ENCODE measurements at regions not wholly inside any gene's neighbourhood (a gene's known extent, or its start where the extent isn't known, plus 50 kb on each side); places are given as distances from the start of the nearest gene placed in this dataset.

- DNase-seq (ENCODE audit: low spot score in 2 of 2), result peak in 1 of 2 donors; percentile 2
- TF ChIP-seq CTCF (IDR thresholded peaks at IDR 0.05) (no peak), POLR2A (IDR thresholded peaks at IDR 0.05) (no peak)
- 93 to 95% methylated on average over 1 of the region's 1 CpG for WGBS, 2 donors
- H3K4me3 ChIP-seq (ENCODE audit: low read depth, poor library complexity, severe bottlenecking), result no peak overlapping the region
- intact Hi-C loops (cut with DNase I; ENCODE audit: low total_unique reads), result loop anchor here (10.0 kb wide), 1 partner anchor 189 kb away; no protein-coding TSS in a partner anchor
Observed at GRCh38 chr9:124135813-124136365, 121.9 kb upstream of the NEK6 start.

DNA sequence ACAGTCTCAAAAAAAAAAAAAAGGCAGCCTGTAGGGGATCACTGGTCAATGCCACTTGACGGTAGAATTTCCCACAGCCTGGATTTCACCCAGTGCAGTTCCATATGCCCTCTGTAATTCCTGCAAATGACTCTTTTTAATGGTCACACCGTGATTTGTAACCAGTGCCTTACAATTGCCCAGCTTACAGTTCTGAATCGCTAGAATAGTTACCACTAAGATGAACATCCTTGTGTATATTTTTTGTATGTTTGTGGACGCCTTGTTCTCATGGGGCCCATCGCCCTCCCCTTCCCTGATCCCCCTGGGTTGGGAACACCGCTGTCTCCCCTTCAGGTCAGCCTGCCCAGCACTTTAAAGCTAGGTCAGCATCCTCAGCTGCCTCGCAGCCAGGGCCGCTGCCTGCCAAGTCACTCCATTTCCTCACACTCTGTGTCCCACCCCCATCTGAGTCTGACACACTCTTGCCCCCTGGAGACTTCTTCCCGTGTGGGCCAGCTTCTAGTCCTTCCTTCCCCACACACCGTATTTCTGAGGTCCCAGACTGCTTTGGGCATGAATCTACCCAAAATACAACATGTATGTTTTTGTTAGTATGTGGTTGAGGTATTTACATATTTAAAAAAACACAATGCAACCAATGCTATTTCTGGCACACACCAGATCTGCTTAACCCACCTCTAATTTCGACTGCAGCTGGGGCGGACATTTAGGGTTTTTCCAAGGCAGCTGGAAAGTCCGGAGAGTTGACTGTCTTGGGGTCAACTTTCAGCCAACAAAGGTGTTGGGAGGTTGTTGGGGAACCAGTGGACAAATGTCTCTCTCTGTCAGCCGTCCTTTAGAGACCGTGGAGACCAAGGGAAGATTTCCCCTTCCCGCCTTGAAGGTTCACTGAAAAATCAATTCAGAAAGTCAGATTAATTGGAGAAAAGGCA is 120.5 kb upstream of the NEK6 start:
- no peak for TF ChIP-seq CTCF (IDR thresholded peaks at IDR 0.05)
- no peak for TF ChIP-seq POLR2A (IDR thresholded peaks at IDR 0.05)
- intact Hi-C loops (cut with DNase I; ENCODE audit: low total_unique reads), result loop anchor here (10.0 kb wide), 1 partner anchor 188 kb away; no protein-coding TSS in a partner anchor
- 78 to 81% methylated on average over 16 of the region's 16 CpGs for WGBS, 2 donors
- peak in 1 of 2 donors; percentile 81 for DNase-seq (ENCODE audit: low spot score in 2 of 2)
- no peak overlapping the region for H3K4me3 ChIP-seq (ENCODE audit: low read depth, poor library complexity, severe bottlenecking)

GRCh38 chr9:124137944-124138335 is 119.8 kb upstream of the NEK6 start:
- intact Hi-C loops (cut with DNase I; ENCODE audit: low total_unique reads), result loop anchor here (10.0 kb wide), 1 partner anchor 187 kb away; no protein-coding TSS in a partner anchor
- 84 to 87% methylated on average over 3 of the region's 3 CpGs for WGBS, 2 donors
- TF ChIP-seq POLR2A (IDR thresholded peaks at IDR 0.05) (no peak), CTCF (IDR thresholded peaks at IDR 0.05) (no peak)
- peak in 1 of 2 donors; percentile 48 for DNase-seq (ENCODE audit: low spot score in 2 of 2)
- no peak overlapping the region for H3K4me3 ChIP-seq (ENCODE audit: low read depth, poor library complexity, severe bottlenecking)

DNA sequence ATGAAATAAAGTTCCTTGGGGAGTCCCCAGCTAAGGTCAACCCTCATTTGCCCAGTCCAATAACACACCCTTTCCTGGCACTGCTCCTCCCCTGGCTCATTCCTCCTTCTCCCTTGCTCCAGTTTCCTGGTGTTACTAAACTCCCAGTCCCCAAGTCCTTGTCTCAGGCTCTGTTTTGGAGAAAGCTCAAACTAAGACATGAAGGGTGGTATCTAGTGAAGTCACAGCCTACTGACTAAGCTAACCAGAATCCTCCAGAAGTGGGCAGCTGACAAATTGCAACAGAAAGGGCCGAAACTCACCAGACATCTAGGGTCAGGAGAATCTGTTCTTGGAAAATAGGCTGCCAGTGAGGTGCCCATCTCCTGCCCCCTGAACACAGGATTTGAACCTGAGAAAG is 118.7 kb upstream of the NEK6 start:
- peak in 1 of 2 donors; percentile 85 for DNase-seq (ENCODE audit: low spot score in 2 of 2)
- no peak overlapping the region for H3K4me3 ChIP-seq (ENCODE audit: low read depth, poor library complexity, severe bottlenecking)
- TF ChIP-seq CTCF (IDR thresholded peaks at IDR 0.05), result no peak
- no peak for TF ChIP-seq POLR2A (IDR thresholded peaks at IDR 0.05)
- intact Hi-C loops (cut with DNase I; ENCODE audit: low total_unique reads), result loop anchor here (10.0 kb wide), 1 partner anchor 186 kb away; no protein-coding TSS in a partner anchor
- WGBS, 2 donors, result 63 to 64% methylated on average over 1 of the region's 1 CpG

DNA sequence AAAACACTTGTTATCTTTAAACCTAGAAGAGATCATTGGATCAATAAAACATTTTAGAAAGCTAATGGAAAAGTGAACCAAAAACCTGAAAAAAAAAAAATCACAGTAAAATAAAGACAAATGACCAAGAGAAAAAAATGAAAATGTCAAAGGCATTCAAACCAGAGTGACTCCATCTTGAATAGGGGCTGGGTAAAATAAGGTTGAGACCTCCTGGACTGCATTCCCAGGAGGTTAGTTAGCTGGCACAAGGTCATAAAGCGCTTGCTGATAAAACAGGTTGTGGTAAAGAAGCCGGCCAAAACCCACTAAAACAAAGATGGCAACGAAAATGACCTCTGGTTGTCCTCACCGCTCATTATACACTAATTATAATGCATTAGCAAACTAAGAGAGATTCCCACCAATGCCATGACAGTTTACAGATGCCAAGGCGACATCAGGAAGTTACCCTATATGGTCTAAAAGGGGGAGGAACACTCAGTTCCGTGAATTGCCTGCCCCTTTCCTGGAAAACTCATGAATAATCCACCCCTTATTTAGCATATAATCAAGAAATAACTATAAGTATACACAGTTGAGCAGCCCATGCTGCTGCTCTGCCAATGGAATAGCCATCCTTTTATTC is 116.7 kb upstream of the NEK6 start:
- 81 to 82% methylated on average over 6 of the region's 6 CpGs for WGBS, 2 donors
- no peak for TF ChIP-seq CTCF (IDR thresholded peaks at IDR 0.05)
- TF ChIP-seq POLR2A (IDR thresholded peaks at IDR 0.05), result no peak
- no peak overlapping the region for H3K4me3 ChIP-seq (ENCODE audit: low read depth, poor library complexity, severe bottlenecking)
- intact Hi-C loops (cut with DNase I; ENCODE audit: low total_unique reads), result loop anchor here (5.0 kb wide), 1 partner anchor 434 kb away; no protein-coding TSS in a partner anchor
- DNase-seq (ENCODE audit: low spot score in 2 of 2), result peak in 1 of 2 donors; percentile 4
